CD4-positive, alpha-beta T cell treated with Interleukin-2 at 100 ng/mL for 4 hours (primary cell): ENCODE measurements at regions not wholly inside any gene's neighbourhood (a gene's known extent, or its start where the extent isn't known, plus 50 kb on each side); places are given as distances from the start of the nearest gene placed in this dataset.

Experiments
- DNase-seq: peaks from one replicate; pipeline ENCODE4 v3.0.0-alpha.2; 2020; ENCODE audit warnings: low spot score

GRCh38 chr2:217688494-217688893 lies 314.3 kb downstream of the TNS1 start:
- DNase-seq = no peak

GRCh38 chr2:217687771-217688170 lies 315.0 kb downstream of the TNS1 start:
- DNase-seq = no peak

GRCh38 chr2:217685255-217685605 lies 317.6 kb downstream of the TNS1 start:
- no peak for DNase-seq

- no peak for DNase-seq
Measured at GRCh38 chr2:217684431-217685254, 318.2 kb downstream of the TNS1 start.

- DNase-seq = no peak
Measured at GRCh38 chr2:217683106-217683870, 319.5 kb downstream of the TNS1 start.

DNA sequence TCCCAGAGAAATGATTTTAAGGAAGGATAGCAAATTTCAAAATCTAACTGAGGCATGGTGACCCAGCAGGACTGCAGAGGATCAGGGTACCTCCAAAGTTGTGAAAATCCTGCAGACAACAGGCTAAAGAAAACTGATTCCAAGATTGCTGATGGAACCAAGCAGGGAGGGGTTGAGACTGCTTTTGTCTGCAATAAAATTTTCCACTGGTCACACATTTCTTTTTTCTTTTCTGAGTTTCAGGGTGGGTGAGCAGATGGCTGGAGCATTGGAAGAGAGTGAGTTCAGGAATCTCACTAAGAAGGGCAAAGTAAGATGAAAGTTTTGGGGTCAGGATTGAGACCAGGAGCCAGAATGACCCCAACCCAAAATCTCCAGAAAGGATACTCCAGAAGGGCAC lies 321.0 kb downstream of the TNS1 start:
- DNase-seq = no peak

DNA sequence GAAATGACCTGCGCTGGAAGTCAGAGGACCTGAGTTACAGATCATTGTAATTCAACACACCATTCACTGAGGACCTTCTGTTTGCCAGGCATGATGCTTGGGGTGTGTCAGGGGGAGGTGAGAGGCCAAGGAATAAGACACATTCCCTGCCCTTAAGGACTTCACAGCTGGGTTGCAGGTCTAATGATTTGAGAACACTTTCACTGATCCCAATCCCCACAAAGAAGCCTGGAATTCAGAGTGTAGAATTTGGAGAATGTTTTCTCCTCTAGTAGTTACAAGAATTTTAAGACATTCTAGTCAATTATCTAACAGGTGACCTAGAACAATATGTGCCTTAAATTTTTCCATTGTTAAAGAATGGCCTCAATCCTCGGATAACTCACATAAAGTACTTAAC lies 322.4 kb downstream of the TNS1 start:
- no peak for DNase-seq

DNA sequence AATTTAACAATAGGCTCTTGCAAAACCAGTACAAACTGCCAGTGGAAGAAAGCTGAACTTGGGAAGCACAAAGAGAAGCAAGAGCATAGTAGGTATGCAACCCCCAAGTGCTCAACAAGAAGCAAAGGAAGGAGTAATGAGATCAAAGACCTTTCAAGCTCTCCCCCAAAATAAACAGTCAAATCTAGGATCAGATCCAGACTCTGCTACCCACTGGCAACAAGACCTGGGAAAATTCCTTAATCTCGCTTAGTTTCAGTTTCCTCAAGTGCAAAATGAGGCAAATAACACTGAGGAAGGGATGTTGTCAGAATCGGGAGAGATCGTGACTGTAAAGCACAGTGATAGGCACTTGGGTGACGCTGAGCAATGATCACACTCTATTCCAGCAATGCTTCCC lies 329.2 kb downstream of the TNS1 start:
- DNase-seq = no peak

DNA sequence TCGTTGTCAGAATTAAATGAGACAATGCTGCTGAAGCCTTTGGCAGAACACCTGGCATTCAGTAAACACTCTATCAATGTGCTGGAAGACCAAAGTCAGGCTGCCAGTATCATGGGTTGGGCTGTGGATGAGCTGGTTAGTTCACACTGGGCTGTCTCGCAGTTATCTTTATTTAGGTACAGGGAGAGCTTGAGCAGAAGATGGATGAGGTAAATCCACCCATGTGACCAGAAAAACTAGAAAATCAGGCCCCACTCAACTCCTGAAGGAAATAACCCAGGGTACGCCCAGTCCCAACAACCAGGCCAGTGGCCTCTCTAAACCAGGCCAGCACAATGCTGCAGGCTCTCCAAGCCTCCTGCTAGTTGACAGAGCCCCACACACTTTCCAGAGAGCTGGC lies 330.3 kb downstream of the TNS1 start:
- DNase-seq = no peak

DNA sequence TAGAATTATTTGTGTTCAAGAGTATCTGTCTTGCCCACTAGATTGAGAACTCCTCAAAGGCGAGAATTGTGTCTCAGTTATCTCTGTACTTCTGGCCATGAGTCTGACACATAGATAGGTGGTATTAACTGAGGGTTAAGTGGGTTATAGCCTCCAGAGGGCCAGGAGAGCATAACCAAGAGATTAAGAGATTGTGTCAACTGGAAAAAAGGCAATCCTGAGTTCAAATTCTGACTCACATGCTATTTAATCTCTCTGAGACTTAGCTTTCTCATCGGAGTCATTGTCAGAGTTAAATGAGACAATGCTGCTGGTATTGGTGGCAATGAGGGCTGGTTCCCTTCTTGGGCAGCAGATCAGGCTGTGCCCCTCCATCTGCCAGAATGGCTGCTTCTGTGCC lies 330.9 kb downstream of the TNS1 start:
- no peak for DNase-seq

- DNase-seq = no peak
Measured at GRCh38 chr2:217671075-217671474, 331.7 kb downstream of the TNS1 start.

GRCh38 chr2:217669831-217670230 lies 333.0 kb downstream of the TNS1 start:
- DNase-seq = no peak

GRCh38 chr2:217667512-217667911 lies 335.3 kb downstream of the TNS1 start:
- no peak for DNase-seq

- DNase-seq = no peak
Measured at GRCh38 chr2:217667035-217667434, 335.8 kb downstream of the TNS1 start.

GRCh38 chr2:217666338-217666737 lies 336.5 kb downstream of the TNS1 start:
- no peak for DNase-seq

DNA sequence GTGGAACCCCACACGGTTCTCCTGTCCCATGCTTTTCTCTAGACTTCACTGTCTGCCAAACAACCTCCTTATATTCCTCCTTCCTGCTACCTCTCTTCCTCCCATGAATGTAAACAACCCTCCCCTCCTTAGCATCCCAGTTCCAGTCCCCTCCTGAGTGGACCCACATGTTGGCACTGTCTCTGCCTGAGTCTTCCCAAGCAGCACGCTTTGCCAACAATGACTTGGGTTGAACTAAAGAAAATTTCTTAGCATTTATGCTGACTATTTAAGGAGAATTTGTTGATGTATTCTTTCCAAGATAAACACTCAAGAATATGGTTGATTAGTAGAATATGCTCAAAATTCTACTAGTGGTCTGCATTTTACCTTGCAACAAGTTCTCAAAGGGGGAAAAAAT lies 338.0 kb downstream of the TNS1 start:
- DNase-seq = no peak

GRCh38 chr2:217662984-217663602 lies 339.7 kb downstream of the TNS1 start:
- DNase-seq = no peak

GRCh38 chr2:217661378-217661777 lies 341.4 kb downstream of the TNS1 start:
- no peak for DNase-seq

GRCh38 chr2:217660423-217660822 lies 342.4 kb downstream of the TNS1 start:
- no peak for DNase-seq

DNA sequence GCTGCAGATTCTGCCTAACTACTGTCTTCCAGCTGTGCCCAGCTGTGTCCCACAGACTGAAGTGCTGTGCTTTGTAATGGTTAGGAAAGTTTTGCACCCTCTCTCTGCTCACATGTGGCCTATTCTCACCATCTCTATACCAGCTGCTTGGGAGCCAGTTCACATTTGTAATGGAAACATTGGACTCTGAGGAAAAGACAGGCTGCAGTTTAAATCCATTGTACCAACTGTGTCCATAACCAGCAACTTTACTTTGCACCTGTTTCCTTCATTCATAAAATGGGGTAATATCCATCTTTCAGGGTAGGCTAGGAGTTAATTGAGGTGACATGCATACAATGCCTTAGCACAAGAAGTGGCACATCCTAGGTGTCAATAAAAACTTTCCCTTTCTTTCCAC lies 344.0 kb downstream of the TNS1 start:
- DNase-seq = no peak

- DNase-seq = no peak
Measured at GRCh38 chr2:217657252-217657651, 345.5 kb downstream of the TNS1 start.

GRCh38 chr2:217656316-217656715 lies 346.5 kb downstream of the TNS1 start:
- DNase-seq = no peak

DNA sequence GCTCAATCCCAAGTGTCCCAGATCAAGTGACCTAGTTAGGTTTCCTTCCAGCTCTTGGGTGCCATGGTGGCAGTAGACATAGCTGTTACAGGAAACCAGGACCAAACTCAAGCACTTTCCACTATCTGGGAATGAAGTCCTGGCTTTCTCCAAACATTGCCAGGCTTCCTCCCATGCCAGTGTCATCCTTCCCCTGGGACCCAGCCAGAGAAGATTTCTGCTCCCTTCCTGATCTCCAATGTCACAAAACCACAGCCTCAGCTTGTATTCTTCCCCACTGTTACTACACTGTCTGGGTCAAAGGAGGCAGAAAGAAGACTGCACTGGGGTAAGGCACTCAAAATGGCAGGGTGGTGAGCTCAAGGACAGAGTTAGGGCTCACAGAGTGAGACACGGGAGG lies 347.1 kb downstream of the TNS1 start:
- DNase-seq = no peak
